Myocyte (in vitro differentiated cells): ENCODE measurements at regions not wholly inside any gene's neighbourhood (a gene's known extent, or its start where the extent isn't known, plus 50 kb on each side); places are given as distances from the start of the nearest gene placed in this dataset.
"Not testable (repeated sequence)": the region's sequence is repeated elsewhere in the genome, so short reads cannot be mapped to it uniquely, and the experiment has no call there.

Experiments used
- DNase-seq: peaks from one replicate; pipeline ENCODE4 v3.0.0-alpha.2; 2012; ENCODE audit warnings: low read depth

- peak; percentile 71 for DNase-seq
These were observed 176.1 kb upstream of the THBS1 start for GRCh38 chr15:39404767-39405181.

GRCh38 chr15:39406485-39406884, 174.4 kb upstream of the THBS1 start:
- no peak for DNase-seq

GRCh38 chr15:39407116-39407515, 173.8 kb upstream of the THBS1 start:
- DNase-seq = no peak

GRCh38 chr15:39409876-39410530, 170.9 kb upstream of the THBS1 start:
- DNase-seq = no peak

GRCh38 chr15:39411102-39411989, 169.5 kb upstream of the THBS1 start:
- no peak for DNase-seq

- no peak for DNase-seq
These were observed 167.3 kb upstream of the THBS1 start for GRCh38 chr15:39413558-39413957.

GRCh38 chr15:39414201-39414600, 166.7 kb upstream of the THBS1 start:
- no peak for DNase-seq

- DNase-seq = no peak
These were observed 165.2 kb upstream of the THBS1 start for GRCh38 chr15:39415634-39416033.

GRCh38 chr15:39416258-39416657, 164.6 kb upstream of the THBS1 start:
- DNase-seq = no peak

GRCh38 chr15:39417366-39418134, 163.3 kb upstream of the THBS1 start:
- no peak for DNase-seq

- DNase-seq = no peak
These were observed 161.2 kb upstream of the THBS1 start for GRCh38 chr15:39419651-39420050.

- DNase-seq = not testable (repeated sequence)
These were observed 160.6 kb upstream of the THBS1 start for GRCh38 chr15:39420123-39420852.

- not testable (repeated sequence) for DNase-seq
These were observed 160.1 kb upstream of the THBS1 start for GRCh38 chr15:39420853-39421192.

- peak; percentile 99 for DNase-seq
These were observed 154.0 kb upstream of the THBS1 start for GRCh38 chr15:39426552-39427532.

- DNase-seq = peak; percentile 72
These were observed 153.2 kb upstream of the THBS1 start for GRCh38 chr15:39427705-39428104.

- DNase-seq = peak; percentile 72
These were observed 151.0 kb upstream of the THBS1 start for GRCh38 chr15:39429898-39430357.

GRCh38 chr15:39430389-39430788, 150.5 kb upstream of the THBS1 start:
- peak; percentile 88 for DNase-seq

GRCh38 chr15:39431376-39431775, 149.5 kb upstream of the THBS1 start:
- no peak for DNase-seq

GRCh38 chr15:39432026-39432425, 148.9 kb upstream of the THBS1 start:
- peak; percentile 67 for DNase-seq

- no peak for DNase-seq
These were observed 147.9 kb upstream of the THBS1 start for GRCh38 chr15:39432912-39433348.
